Panc1 (cell line): ENCODE measurements at regions not wholly inside any gene's neighbourhood (a gene's known extent, or its start where the extent isn't known, plus 50 kb on each side); places are given as distances from the start of the nearest gene placed in this dataset.

Source experiments
- ATAC-seq: fragments of 200-7000 bp; cut with Tn5 transposase; 2 replicates; pipeline ENCODE4 v1.9.1; 2020; ENCODE audit warnings: mild to moderate bottlenecking, moderate library complexity
- BruUV-seq: library from RNA; stranded (reverse); fragments of 400-500 nt; replicated peaks from 2 replicates; lab custom pipeline; 2021; lab: Mats Ljungman, UMichigan
- CTCF ChIA-PET: fragments of 300-600 bp; sonication (Branson Sonifier 250); formaldehyde crosslinking; loops from one replicate; lab custom pipeline; 2022; ENCODE audit warnings: antibody characterized with exemption; lab: Charles Lee
- POLR2A ChIA-PET: fragments of 300-600 bp; sonication (Branson Sonifier 250); formaldehyde crosslinking; loops from one replicate; lab custom pipeline; 2022; ENCODE audit warnings: antibody characterized with exemption; lab: Charles Lee
- DNase-seq: peaks from one replicate; pipeline ENCODE4 v3.0.0-alpha.2; 2010; ENCODE audit warnings: low read depth, low spot score
- H3K27ac ChIP-seq: 2 replicates; pipeline ENCODE4 v1.5.1; 2011; ENCODE audit warnings: mild to moderate bottlenecking, low read length, inconsistent platforms
- H3K27me3 ChIP-seq: fragments of 200-500 bp; sonication (Bioruptor generic); 2 replicates; pipeline ENCODE4 v1.6.0; 2014; ENCODE audit warnings: low read length, inconsistent platforms; ENCODE audit not compliant: control insufficient read depth, insufficient read depth
- H3K36me3 ChIP-seq: fragments of 200-500 bp; sonication (Bioruptor generic); 2 replicates; pipeline ENCODE4 v1.5.1; 2014; ENCODE audit warnings: inconsistent platforms, mild to moderate bottlenecking, low read length, moderate library complexity; ENCODE audit not compliant: control insufficient read depth, insufficient read depth
- H3K4me1 ChIP-seq: 2 replicates; pipeline ENCODE4 v1.5.1; 2011; ENCODE audit warnings: inconsistent platforms, mild to moderate bottlenecking, low read length, moderate library complexity; ENCODE audit not compliant: control insufficient read depth, insufficient read depth
- H3K4me3 ChIP-seq, 2 experiments: 2 replicates each; pipeline ENCODE4 v1.5.1; 2011 to 2012; ENCODE audit warnings: low read depth in 2 of 2, low read length in 2 of 2, mild to moderate bottlenecking in 2 of 2, inconsistent platforms in 1 of 2, moderate library complexity in 1 of 2
- H3K9me3 ChIP-seq: fragments of 200-500 bp; sonication (Bioruptor generic); 2 replicates; pipeline ENCODE4 v1.5.1; 2014; ENCODE audit warnings: low read depth, mild to moderate bottlenecking, inconsistent platforms, low read length, moderate library complexity; ENCODE audit not compliant: control insufficient read depth, insufficient read depth
- POLR2AphosphoS5 ChIP-seq: IDR thresholded peaks from 2 replicates; pipeline ENCODE4 v1.6.1; 2012; ENCODE audit warnings: mild to moderate bottlenecking, low read depth, low read length, moderate library complexity
- SIN3A ChIP-seq: IDR thresholded peaks from 2 replicates; pipeline ENCODE4 v1.6.1; 2012; ENCODE audit warnings: low read depth, mild to moderate bottlenecking, low read length, moderate library complexity, borderline replicate concordance; ENCODE audit not compliant: insufficient read depth
- TCF7L2 ChIP-seq: IDR thresholded peaks from 2 replicates; pipeline ENCODE4 v1.6.1; 2011; ENCODE audit warnings: mild to moderate bottlenecking, low read depth, low read length, inconsistent platforms
- in situ Hi-C: cut with HindIII; loops from 2 replicates; pipeline ENCODE4 v1.10.0; 2016; ENCODE audit warnings: low sequenced_read_pairs, low pct_unique_long_range_greater_than_20kb
- intact Hi-C: fragments of 100-400 bp; cut with micrococcal nuclease; formaldehyde crosslinking; loops from one replicate; pipeline ENCODE4 v1.10.0; 2022; ENCODE audit not compliant: unreplicated experiment
- TF ChIP-seq, protein P1 (sequence below), 2 experiments: IDR thresholded peaks; 2 replicates each; pipeline ENCODE4 v1.6.1; 2011 to 2012; ENCODE audit warnings: low read depth in 2 of 2, control low read depth in 1 of 2, low read length in 1 of 2, mild to moderate bottlenecking in 1 of 2, moderate library complexity in 1 of 2; ENCODE audit not compliant: insufficient read depth in 1 of 2
- TF ChIP-seq, protein P2 (sequence below): fragments of 450-650 bp; IDR thresholded peaks from 2 replicates; pipeline ENCODE4 v1.5.1; 2017; ENCODE audit warnings: mild to moderate bottlenecking

GRCh38 chr5:42887097-42887496 is 75.4 kb upstream of the SELENOP start:
- no peak overlapping the region for H3K27ac ChIP-seq
- no TSS peak for BruUV-seq
- ATAC-seq = no peak
- no peaks in the 10 kb centered on the region for H3K4me1 ChIP-seq
- DNase-seq = no peak
- no peaks in the 10 kb centered on the region for H3K36me3 ChIP-seq
- no peak for TF ChIP-seq POLR2AphosphoS5
- H3K27me3 ChIP-seq = peaks cover 10% of the 10 kb centered on the region
- ChIA-PET POLR2A (interaction anchor here (0.7 kb wide), 1 partner anchor 312 kb away, joined by 5 read pairs; no protein-coding TSS in a partner anchor), CTCF (no interaction called here)
- intact Hi-C loops = loop anchor here (5.0 to 10.0 kb wide), 3 partner anchors 302 to 1030 kb away; partner anchors contain the start of gene GHR
- H3K9me3 ChIP-seq = no peaks in the 10 kb centered on the region
- in situ Hi-C loops = no loop called here
- H3K4me3 ChIP-seq = no peak overlapping the region

DNA sequence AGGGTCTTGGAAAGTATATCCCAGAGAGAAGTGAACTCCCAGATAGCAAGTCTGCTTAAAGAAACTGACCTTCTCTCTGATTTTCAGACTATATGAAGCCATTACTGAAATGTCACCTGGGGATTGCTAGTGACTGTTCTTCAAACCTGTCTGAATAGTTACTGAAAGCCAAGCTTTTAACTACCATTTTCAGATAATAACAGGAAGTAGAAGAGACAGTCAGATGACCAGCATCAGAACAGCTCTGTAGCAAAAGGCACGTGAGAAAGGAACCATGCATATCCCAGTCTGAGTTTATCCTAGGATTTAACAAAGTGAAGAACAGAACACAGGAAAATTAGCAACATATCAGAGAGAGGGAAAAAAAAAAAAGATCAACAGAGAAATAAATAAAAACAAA is 74.9 kb upstream of the SELENOP start:
- ATAC-seq (no peak), DNase-seq (no peak)
- H3K4me3 ChIP-seq = no peak overlapping the region
- no peaks in the 10 kb centered on the region for H3K36me3 ChIP-seq
- intact Hi-C loops = loop anchor here (5.0 to 10.0 kb wide), 3 partner anchors 302 to 1029 kb away; partner anchors contain the start of gene GHR
- H3K9me3 ChIP-seq = no peaks in the 10 kb centered on the region
- BruUV-seq = no TSS peak
- no peaks in the 10 kb centered on the region for H3K4me1 ChIP-seq
- in situ Hi-C loops = no loop called here
- TF ChIP-seq SIN3A (no peak), POLR2AphosphoS5 (no peak), TCF7L2 (no peak)
- TF ChIP-seq, protein P1, sequence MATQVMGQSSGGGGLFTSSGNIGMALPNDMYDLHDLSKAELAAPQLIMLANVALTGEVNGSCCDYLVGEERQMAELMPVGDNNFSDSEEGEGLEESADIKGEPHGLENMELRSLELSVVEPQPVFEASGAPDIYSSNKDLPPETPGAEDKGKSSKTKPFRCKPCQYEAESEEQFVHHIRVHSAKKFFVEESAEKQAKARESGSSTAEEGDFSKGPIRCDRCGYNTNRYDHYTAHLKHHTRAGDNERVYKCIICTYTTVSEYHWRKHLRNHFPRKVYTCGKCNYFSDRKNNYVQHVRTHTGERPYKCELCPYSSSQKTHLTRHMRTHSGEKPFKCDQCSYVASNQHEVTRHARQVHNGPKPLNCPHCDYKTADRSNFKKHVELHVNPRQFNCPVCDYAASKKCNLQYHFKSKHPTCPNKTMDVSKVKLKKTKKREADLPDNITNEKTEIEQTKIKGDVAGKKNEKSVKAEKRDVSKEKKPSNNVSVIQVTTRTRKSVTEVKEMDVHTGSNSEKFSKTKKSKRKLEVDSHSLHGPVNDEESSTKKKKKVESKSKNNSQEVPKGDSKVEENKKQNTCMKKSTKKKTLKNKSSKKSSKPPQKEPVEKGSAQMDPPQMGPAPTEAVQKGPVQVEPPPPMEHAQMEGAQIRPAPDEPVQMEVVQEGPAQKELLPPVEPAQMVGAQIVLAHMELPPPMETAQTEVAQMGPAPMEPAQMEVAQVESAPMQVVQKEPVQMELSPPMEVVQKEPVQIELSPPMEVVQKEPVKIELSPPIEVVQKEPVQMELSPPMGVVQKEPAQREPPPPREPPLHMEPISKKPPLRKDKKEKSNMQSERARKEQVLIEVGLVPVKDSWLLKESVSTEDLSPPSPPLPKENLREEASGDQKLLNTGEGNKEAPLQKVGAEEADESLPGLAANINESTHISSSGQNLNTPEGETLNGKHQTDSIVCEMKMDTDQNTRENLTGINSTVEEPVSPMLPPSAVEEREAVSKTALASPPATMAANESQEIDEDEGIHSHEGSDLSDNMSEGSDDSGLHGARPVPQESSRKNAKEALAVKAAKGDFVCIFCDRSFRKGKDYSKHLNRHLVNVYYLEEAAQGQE (IDR thresholded peaks at IDR 0.05; ENCODE audit: insufficient read depth in 1 of 2, low read depth in 2 of 2, low read length in 1 of 2) = no peak
- TF ChIP-seq, protein P2, sequence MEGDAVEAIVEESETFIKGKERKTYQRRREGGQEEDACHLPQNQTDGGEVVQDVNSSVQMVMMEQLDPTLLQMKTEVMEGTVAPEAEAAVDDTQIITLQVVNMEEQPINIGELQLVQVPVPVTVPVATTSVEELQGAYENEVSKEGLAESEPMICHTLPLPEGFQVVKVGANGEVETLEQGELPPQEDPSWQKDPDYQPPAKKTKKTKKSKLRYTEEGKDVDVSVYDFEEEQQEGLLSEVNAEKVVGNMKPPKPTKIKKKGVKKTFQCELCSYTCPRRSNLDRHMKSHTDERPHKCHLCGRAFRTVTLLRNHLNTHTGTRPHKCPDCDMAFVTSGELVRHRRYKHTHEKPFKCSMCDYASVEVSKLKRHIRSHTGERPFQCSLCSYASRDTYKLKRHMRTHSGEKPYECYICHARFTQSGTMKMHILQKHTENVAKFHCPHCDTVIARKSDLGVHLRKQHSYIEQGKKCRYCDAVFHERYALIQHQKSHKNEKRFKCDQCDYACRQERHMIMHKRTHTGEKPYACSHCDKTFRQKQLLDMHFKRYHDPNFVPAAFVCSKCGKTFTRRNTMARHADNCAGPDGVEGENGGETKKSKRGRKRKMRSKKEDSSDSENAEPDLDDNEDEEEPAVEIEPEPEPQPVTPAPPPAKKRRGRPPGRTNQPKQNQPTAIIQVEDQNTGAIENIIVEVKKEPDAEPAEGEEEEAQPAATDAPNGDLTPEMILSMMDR = no peak
- H3K27ac ChIP-seq = no peak overlapping the region
- ChIA-PET CTCF (no interaction called here), POLR2A (interaction anchor here (0.7 kb wide), 1 partner anchor 312 kb away, joined by 5 read pairs; no protein-coding TSS in a partner anchor)
- peaks cover 10% of the 10 kb centered on the region for H3K27me3 ChIP-seq

- TF ChIP-seq SIN3A = no peak
- TF ChIP-seq, protein P2 = no peak
- TF ChIP-seq, protein P1 (IDR thresholded peaks at IDR 0.05; ENCODE audit: insufficient read depth in 1 of 2, low read depth in 2 of 2, low read length in 1 of 2) = no peak
- TF ChIP-seq POLR2AphosphoS5 = no peak
- no peak for TF ChIP-seq TCF7L2
- in situ Hi-C loops = no loop called here
- Histone ChIP-seq H3K27ac (no peak overlapping the region), H3K4me3 (no peak overlapping the region), H3K9me3 (no peaks in the 10 kb centered on the region), H3K27me3 (peaks cover 8% of the 10 kb centered on the region), H3K36me3 (no peaks in the 10 kb centered on the region), H3K4me1 (no peaks in the 10 kb centered on the region)
- no peak for DNase-seq
- BruUV-seq = no TSS peak
- POLR2A ChIA-PET = no interaction called here
- no peak for ATAC-seq
- intact Hi-C loops = loop anchor here (10.0 kb wide), 2 partner anchors 300 to 460 kb away; partner anchors contain the start of gene GHR
- CTCF ChIA-PET = no interaction called here
Observed at GRCh38 chr5:42884326-42884725, 72.6 kb upstream of the SELENOP start.
